Keratinocyte (primary cell): ENCODE measurements at regions not wholly inside any gene's neighbourhood (a gene's known extent, or its start where the extent isn't known, plus 50 kb on each side); places are given as distances from the start of the nearest gene placed in this dataset.

Source experiments
- DNase-seq: peaks from one replicate; pipeline ENCODE4 v3.0.0-alpha.2; 2011; ENCODE audit warnings: low read depth, missing footprints, low spot score
- FAIRE-seq: peaks from 2 replicates; lab custom pipeline; 2011; peaks lifted over from hg19 to GRCh38; lab: Jason Lieb, UNC
- H2AFZ ChIP-seq: 2 replicates; pipeline ENCODE4 v1.6.0; 2012; ENCODE audit warnings: low read length, control low read depth, inconsistent platforms; ENCODE audit not compliant: control insufficient read depth
- H3K27ac ChIP-seq: 2 replicates; pipeline ENCODE4 v1.5.1; 2011; ENCODE audit warnings: low read length; ENCODE audit not compliant: control insufficient read depth, insufficient read depth
- H3K27me3 ChIP-seq: 3 replicates; pipeline ENCODE4 v1.6.0; 2011; ENCODE audit warnings: low read length; ENCODE audit not compliant: control insufficient read depth, insufficient read depth; ENCODE audit errors: extremely low read depth
- H3K36me3 ChIP-seq, 2 experiments: 2 replicates in 1 of 2; 3 replicates in 1 of 2; pipeline ENCODE4 v1.5.1; 2011; ENCODE audit warnings: low read length in 2 of 2, mild to moderate bottlenecking in 1 of 2; ENCODE audit not compliant: control insufficient read depth in 2 of 2, insufficient read depth in 2 of 2; ENCODE audit errors: extremely low read depth in 1 of 2
- H3K4me1 ChIP-seq: 3 replicates; pipeline ENCODE4 v1.5.1; 2011; ENCODE audit warnings: low read length; ENCODE audit not compliant: control insufficient read depth, insufficient read depth; ENCODE audit errors: extremely low read depth
- H3K4me2 ChIP-seq: 3 replicates; pipeline ENCODE4 v1.6.0; 2011; ENCODE audit warnings: low read depth, low read length; ENCODE audit not compliant: control insufficient read depth, insufficient read depth; ENCODE audit errors: extremely low read depth
- H3K4me3 ChIP-seq, 3 experiments: fragments of 200-600 bp in 1 of 3; sonication (generic) in 1 of 3; 2 replicates in 2 of 3; 3 replicates in 1 of 3; pipeline ENCODE4 v1.5.1; 2011 to 2016; ENCODE audit warnings: low read length in 3 of 3, mild to moderate bottlenecking in 3 of 3, control low read depth in 2 of 3, inconsistent platforms in 1 of 3, low read depth in 1 of 3, mixed read lengths in 1 of 3, mixed run types in 1 of 3, moderate library complexity in 1 of 3; ENCODE audit not compliant: control insufficient read depth in 2 of 3, insufficient read depth in 2 of 3; ENCODE audit errors: extremely low read depth in 1 of 3
- H3K79me2 ChIP-seq: 2 replicates; pipeline ENCODE4 v1.6.0; 2012; ENCODE audit warnings: low read length; ENCODE audit not compliant: control insufficient read depth, insufficient read depth
- H3K9ac ChIP-seq: 3 replicates; pipeline ENCODE4 v1.6.0; 2011; ENCODE audit warnings: low read length; ENCODE audit not compliant: control insufficient read depth, insufficient read depth; ENCODE audit errors: extremely low read depth
- H3K9me1 ChIP-seq: 3 replicates; pipeline ENCODE4 v1.6.0; 2011; ENCODE audit warnings: low read length; ENCODE audit not compliant: control insufficient read depth, insufficient read depth; ENCODE audit errors: extremely low read depth
- H3K9me3 ChIP-seq: 2 replicates; pipeline ENCODE4 v1.5.1; 2012; ENCODE audit warnings: low read depth, low read length; ENCODE audit not compliant: control insufficient read depth
- H4K20me1 ChIP-seq: 3 replicates; pipeline ENCODE4 v1.6.0; 2011; ENCODE audit warnings: low read length; ENCODE audit not compliant: control insufficient read depth, insufficient read depth; ENCODE audit errors: extremely low read depth
- EZH2 ChIP-seq: IDR thresholded peaks from one replicate; pipeline ENCODE4 v1.6.1; 2012; ENCODE audit warnings: inconsistent platforms, mild to moderate bottlenecking, low read length, moderate library complexity
- dilution Hi-C: fragments of 300-500 bp; cut with MboI; formaldehyde crosslinking; loops from one replicate; pipeline ENCODE4 v1.7.0; 2020; ENCODE audit warnings: low sequenced_read_pairs; ENCODE audit not compliant: extremely low pct_ligation_motif_present
- TF ChIP-seq, protein P1 (sequence below), 3 experiments: IDR thresholded peaks in 1 of 3; conservative IDR thresholded peaks in 1 of 3; optimal IDR thresholded peaks in 1 of 3; 2 replicates in 2 of 3; 3 replicates in 1 of 3; pipeline versions ENCODE3 to v1.5.1; 2011; ENCODE audit warnings: low read length in 3 of 3, mild to moderate bottlenecking in 3 of 3, moderate library complexity in 2 of 3, control low read depth in 1 of 3, inconsistent platforms in 1 of 3; ENCODE audit not compliant: insufficient read depth in 2 of 3; ENCODE audit errors: extremely low read depth in 1 of 3

DNA sequence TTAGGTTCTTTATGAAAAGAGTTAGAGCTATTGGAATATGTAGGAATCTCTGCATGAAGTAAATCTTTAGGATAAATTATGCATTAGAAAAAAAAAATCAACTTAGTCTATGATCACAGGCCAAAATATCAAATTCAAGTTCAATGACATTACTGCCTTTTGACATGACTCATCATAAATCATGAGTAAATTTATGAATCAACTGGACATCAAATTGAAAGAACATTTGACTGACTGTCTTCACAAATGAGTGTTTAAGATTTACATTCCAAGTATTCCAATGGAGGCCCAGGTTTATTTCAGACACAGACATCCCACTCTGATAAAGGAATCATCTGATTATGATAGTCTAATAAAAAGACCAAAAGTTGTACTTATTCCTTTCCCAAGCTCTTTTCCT lies 192.8 kb upstream of the TTC14 start:
- Histone ChIP-seq H4K20me1 (no peaks in the 10 kb centered on the region), H3K9me1 (no peaks in the 10 kb centered on the region), H3K9ac (no peak overlapping the region), H2AFZ (no peak overlapping the region), H3K4me1 (peaks cover 9% of the 10 kb centered on the region), H3K36me3 (no peaks in the 10 kb centered on the region), H3K27ac (peak overlapping the region; percentile 24), H3K27me3 (no peaks in the 10 kb centered on the region), H3K9me3 (no peaks in the 10 kb centered on the region), H3K4me2 (peak overlapping the region; percentile 18), H3K79me2 (peaks cover 7% of the 10 kb centered on the region), H3K4me3 (no peak overlapping the region)
- FAIRE-seq (no peak), DNase-seq (no peak)
- dilution Hi-C loops: no loop called here
- TF ChIP-seq EZH2: no peak
- TF ChIP-seq, protein P1, sequence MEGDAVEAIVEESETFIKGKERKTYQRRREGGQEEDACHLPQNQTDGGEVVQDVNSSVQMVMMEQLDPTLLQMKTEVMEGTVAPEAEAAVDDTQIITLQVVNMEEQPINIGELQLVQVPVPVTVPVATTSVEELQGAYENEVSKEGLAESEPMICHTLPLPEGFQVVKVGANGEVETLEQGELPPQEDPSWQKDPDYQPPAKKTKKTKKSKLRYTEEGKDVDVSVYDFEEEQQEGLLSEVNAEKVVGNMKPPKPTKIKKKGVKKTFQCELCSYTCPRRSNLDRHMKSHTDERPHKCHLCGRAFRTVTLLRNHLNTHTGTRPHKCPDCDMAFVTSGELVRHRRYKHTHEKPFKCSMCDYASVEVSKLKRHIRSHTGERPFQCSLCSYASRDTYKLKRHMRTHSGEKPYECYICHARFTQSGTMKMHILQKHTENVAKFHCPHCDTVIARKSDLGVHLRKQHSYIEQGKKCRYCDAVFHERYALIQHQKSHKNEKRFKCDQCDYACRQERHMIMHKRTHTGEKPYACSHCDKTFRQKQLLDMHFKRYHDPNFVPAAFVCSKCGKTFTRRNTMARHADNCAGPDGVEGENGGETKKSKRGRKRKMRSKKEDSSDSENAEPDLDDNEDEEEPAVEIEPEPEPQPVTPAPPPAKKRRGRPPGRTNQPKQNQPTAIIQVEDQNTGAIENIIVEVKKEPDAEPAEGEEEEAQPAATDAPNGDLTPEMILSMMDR (optimal IDR thresholded peaks at IDR 0.05 in 1 of 3, IDR thresholded peaks at IDR 0.05 in 1 of 3, conservative IDR thresholded peaks at IDR 0.05 in 1 of 3; ENCODE audit: extremely low read depth in 1 of 3, insufficient read depth in 2 of 3, low read length in 3 of 3): no peak

DNA sequence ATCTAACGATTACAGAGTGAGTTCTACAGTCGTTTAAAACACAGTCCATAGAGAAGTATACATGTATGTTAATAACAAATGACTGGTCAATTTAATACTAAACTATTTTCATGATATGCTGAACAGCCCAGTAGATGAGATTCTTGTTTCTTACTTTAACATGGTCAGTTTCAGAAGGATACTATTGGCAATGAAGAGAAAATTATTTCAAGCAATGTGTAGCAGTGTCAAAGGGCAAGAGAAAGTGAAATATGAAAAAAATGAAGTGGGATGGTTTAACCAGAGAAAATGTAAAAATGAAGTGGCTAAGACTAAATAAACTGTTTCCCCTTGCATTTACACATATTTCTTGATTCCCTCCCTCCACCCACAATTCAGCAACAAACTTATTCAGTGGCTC lies 192.1 kb upstream of the TTC14 start:
- Histone ChIP-seq H3K4me3 (peak overlapping the region in 1 of 3 experiments; percentile 10), H3K9me3 (no peaks in the 10 kb centered on the region), H3K9me1 (no peaks in the 10 kb centered on the region), H3K9ac (no peak overlapping the region), H3K27me3 (no peaks in the 10 kb centered on the region), H2AFZ (no peak overlapping the region), H3K27ac (no peak overlapping the region), H4K20me1 (no peaks in the 10 kb centered on the region), H3K4me2 (no peak overlapping the region), H3K36me3 (no peaks in the 10 kb centered on the region), H3K4me1 (peaks cover 9% of the 10 kb centered on the region), H3K79me2 (peaks cover 7% of the 10 kb centered on the region)
- TF ChIP-seq EZH2: no peak
- TF ChIP-seq, protein P1 (optimal IDR thresholded peaks at IDR 0.05 in 1 of 3, IDR thresholded peaks at IDR 0.05 in 1 of 3, conservative IDR thresholded peaks at IDR 0.05 in 1 of 3; ENCODE audit: extremely low read depth in 1 of 3, insufficient read depth in 2 of 3, low read length in 3 of 3): no peak
- DNase-seq: no peak
- dilution Hi-C loops: no loop called here
- no peak for FAIRE-seq
